HepG2 (cell line): ENCODE measurements at regions not wholly inside any gene's neighbourhood (a gene's known extent, or its start where the extent isn't known, plus 50 kb on each side); places are given as distances from the start of the nearest gene placed in this dataset.

Experiments used
- ARID2 ChIP-seq: sonication (generic); formaldehyde crosslinking; IDR thresholded peaks from 2 replicates; pipeline ENCODE4 v1.8.1; 2022; ENCODE audit warnings: mild to moderate bottlenecking, missing genetic modification reagents, borderline replicate concordance
- CBFB ChIP-seq: sonication (generic); formaldehyde crosslinking; IDR thresholded peaks from 2 replicates; pipeline ENCODE4 v1.4.0; 2020; ENCODE audit warnings: missing genetic modification reagents
- GLI4 ChIP-seq: sonication (generic); formaldehyde crosslinking; IDR thresholded peaks from 2 replicates; pipeline ENCODE4 v1.5.1; 2020; ENCODE audit warnings: missing genetic modification reagents, mild to moderate bottlenecking, moderate library complexity, borderline replicate concordance
- JUND ChIP-seq: sonication (generic); formaldehyde crosslinking; IDR thresholded peaks from 2 replicates; pipeline ENCODE4 v1.8.0; 2022; ENCODE audit warnings: mild to moderate bottlenecking, missing genetic modification reagents
- MED8 ChIP-seq: sonication (generic); formaldehyde crosslinking; IDR thresholded peaks from 2 replicates; pipeline ENCODE4 v1.8.1; 2023; ENCODE audit warnings: mild to moderate bottlenecking, missing genetic modification reagents; ENCODE audit not compliant: insufficient replicate concordance
- SATB2 ChIP-seq: sonication (generic); formaldehyde crosslinking; IDR thresholded peaks from 2 replicates; pipeline ENCODE4 v1.5.0; 2020; ENCODE audit warnings: missing genetic modification reagents
- ZNF274 ChIP-seq: sonication (generic); formaldehyde crosslinking; IDR thresholded peaks from 2 replicates; pipeline ENCODE4 v1.5.1; 2020; ENCODE audit warnings: mild to moderate bottlenecking, missing genetic modification reagents
- ZNF543 ChIP-seq: sonication (generic); formaldehyde crosslinking; IDR thresholded peaks from 2 replicates; pipeline ENCODE4 v1.4.0; 2020; ENCODE audit warnings: mild to moderate bottlenecking, missing genetic modification reagents
- ZNF577 ChIP-seq: sonication (generic); formaldehyde crosslinking; IDR thresholded peaks from 2 replicates; pipeline ENCODE4 v1.4.0; 2020; ENCODE audit warnings: mild to moderate bottlenecking, low read depth, missing genetic modification reagents, borderline replicate concordance
- TF ChIP-seq, protein P1 (sequence below): sonication (generic); formaldehyde crosslinking; IDR thresholded peaks from 2 replicates; pipeline ENCODE4 v1.5.0; 2020; ENCODE audit warnings: mild to moderate bottlenecking, missing genetic modification reagents, moderate library complexity
- TF ChIP-seq, protein P2 (sequence below): sonication (generic); formaldehyde crosslinking; IDR thresholded peaks from 2 replicates; pipeline ENCODE4 v1.5.1; 2020; ENCODE audit warnings: mild to moderate bottlenecking, missing genetic modification reagents
- TF ChIP-seq, protein P3 (sequence below), 2 experiments: IDR thresholded peaks; 2 replicates each; pipeline ENCODE4 v1.6.1; 2011 to 2012; ENCODE audit warnings: low read length in 2 of 2, borderline replicate concordance in 1 of 2, low read depth in 1 of 2, mild to moderate bottlenecking in 1 of 2, moderate library complexity in 1 of 2

DNA sequence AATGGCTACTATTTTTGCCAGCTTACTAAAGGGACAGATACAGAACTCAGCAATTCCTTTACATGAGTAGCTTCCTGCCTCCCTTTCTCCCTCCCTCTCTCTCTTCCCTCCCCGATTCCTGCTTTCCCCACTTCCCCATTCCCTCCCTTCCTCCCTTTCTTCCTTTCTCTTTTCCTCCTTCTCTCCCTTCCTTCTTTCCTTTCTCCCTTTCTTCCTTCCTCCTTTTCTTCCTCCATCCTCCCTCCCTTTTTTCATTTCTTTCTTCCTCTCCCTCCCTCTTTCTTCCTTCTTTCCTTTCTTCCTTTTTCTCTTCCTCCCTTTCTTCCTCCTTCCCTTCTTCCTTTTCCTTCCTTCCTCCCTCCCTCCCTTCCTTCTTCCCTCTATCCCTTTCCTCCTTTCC is 178.1 kb downstream of the RNF144B start:
- TF ChIP-seq, protein P1, sequence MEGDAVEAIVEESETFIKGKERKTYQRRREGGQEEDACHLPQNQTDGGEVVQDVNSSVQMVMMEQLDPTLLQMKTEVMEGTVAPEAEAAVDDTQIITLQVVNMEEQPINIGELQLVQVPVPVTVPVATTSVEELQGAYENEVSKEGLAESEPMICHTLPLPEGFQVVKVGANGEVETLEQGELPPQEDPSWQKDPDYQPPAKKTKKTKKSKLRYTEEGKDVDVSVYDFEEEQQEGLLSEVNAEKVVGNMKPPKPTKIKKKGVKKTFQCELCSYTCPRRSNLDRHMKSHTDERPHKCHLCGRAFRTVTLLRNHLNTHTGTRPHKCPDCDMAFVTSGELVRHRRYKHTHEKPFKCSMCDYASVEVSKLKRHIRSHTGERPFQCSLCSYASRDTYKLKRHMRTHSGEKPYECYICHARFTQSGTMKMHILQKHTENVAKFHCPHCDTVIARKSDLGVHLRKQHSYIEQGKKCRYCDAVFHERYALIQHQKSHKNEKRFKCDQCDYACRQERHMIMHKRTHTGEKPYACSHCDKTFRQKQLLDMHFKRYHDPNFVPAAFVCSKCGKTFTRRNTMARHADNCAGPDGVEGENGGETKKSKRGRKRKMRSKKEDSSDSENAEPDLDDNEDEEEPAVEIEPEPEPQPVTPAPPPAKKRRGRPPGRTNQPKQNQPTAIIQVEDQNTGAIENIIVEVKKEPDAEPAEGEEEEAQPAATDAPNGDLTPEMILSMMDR (CRISPR knock-in tag): no peak
- TF ChIP-seq MED8 (CRISPR knock-in tag) (no peak), GLI4 (CRISPR knock-in tag) (no peak), ZNF577 (no peak), CBFB (no peak), ZNF274 (CRISPR knock-in tag) (no peak), SATB2 (CRISPR knock-in tag) (no peak), ARID2 (CRISPR knock-in tag) (no peak), JUND (CRISPR knock-in tag) (no peak), ZNF543 (CRISPR knock-in tag) (no peak)
- TF ChIP-seq, protein P2, sequence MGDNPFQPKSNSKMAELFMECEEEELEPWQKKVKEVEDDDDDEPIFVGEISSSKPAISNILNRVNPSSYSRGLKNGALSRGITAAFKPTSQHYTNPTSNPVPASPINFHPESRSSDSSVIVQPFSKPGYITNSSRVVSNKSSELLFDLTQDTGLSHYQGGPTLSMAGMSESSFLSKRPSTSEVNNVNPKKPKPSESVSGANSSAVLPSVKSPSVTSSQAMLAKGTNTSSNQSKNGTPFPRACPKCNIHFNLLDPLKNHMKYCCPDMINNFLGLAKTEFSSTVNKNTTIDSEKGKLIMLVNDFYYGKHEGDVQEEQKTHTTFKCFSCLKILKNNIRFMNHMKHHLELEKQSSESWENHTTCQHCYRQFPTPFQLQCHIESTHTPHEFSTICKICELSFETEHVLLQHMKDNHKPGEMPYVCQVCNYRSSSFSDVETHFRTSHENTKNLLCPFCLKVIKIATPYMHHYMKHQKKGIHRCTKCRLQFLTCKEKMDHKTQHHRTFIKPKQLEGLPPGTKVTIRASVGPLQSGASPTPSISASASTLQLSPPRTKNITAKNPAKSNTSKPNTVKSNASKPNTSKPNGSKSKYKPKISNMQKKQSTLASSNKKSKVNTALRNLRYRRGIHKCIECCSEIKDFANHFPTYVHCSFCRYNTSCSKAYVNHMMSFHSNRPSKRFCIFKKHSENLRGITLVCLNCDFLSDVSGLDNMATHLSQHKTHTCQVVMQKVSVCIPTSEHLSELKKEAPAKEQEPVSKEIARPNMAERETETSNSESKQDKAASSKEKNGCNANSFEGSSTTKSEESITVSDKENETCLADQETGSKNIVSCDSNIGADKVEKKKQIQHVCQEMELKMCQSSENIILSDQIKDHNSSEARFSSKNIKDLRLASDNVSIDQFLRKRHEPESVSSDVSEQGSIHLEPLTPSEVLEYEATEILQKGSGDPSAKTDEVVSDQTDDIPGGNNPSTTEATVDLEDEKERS: no peak
- TF ChIP-seq, protein P3, sequence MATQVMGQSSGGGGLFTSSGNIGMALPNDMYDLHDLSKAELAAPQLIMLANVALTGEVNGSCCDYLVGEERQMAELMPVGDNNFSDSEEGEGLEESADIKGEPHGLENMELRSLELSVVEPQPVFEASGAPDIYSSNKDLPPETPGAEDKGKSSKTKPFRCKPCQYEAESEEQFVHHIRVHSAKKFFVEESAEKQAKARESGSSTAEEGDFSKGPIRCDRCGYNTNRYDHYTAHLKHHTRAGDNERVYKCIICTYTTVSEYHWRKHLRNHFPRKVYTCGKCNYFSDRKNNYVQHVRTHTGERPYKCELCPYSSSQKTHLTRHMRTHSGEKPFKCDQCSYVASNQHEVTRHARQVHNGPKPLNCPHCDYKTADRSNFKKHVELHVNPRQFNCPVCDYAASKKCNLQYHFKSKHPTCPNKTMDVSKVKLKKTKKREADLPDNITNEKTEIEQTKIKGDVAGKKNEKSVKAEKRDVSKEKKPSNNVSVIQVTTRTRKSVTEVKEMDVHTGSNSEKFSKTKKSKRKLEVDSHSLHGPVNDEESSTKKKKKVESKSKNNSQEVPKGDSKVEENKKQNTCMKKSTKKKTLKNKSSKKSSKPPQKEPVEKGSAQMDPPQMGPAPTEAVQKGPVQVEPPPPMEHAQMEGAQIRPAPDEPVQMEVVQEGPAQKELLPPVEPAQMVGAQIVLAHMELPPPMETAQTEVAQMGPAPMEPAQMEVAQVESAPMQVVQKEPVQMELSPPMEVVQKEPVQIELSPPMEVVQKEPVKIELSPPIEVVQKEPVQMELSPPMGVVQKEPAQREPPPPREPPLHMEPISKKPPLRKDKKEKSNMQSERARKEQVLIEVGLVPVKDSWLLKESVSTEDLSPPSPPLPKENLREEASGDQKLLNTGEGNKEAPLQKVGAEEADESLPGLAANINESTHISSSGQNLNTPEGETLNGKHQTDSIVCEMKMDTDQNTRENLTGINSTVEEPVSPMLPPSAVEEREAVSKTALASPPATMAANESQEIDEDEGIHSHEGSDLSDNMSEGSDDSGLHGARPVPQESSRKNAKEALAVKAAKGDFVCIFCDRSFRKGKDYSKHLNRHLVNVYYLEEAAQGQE (IDR thresholded peaks at IDR 0.05; ENCODE audit: borderline replicate concordance in 1 of 2, low read depth in 1 of 2, low read length in 2 of 2): no peak
